GM23248 (cell line): ENCODE measurements at regions not wholly inside any gene's neighbourhood (a gene's known extent, or its start where the extent isn't known, plus 50 kb on each side); places are given as distances from the start of the nearest gene placed in this dataset.

Experiments used
- DNase-seq: peaks from one replicate; pipeline ENCODE4 v3.0.0-alpha.2; 2015
- H2AFZ ChIP-seq: fragments of 200-600 bp; sonication (generic); 2 replicates; pipeline ENCODE4 v1.6.1; 2016; ENCODE audit warnings: antibody characterized with exemption
- H3F3A ChIP-seq: fragments of 200-600 bp; sonication (generic); 2 replicates; pipeline ENCODE4 v1.6.1; 2016; ENCODE audit warnings: mild to moderate bottlenecking, antibody characterized with exemption, mixed run types; ENCODE audit not compliant: insufficient read depth
- H3K27ac ChIP-seq: fragments of 200-600 bp; sonication (generic); 2 replicates; pipeline ENCODE4 v1.5.1; 2016; ENCODE audit warnings: mild to moderate bottlenecking
- H3K27me3 ChIP-seq: fragments of 200-600 bp; sonication (generic); replicated peaks from 2 replicates; pipeline ENCODE4 v1.6.1; 2016; ENCODE audit warnings: mild to moderate bottlenecking; ENCODE audit not compliant: insufficient read depth
- H3K36me3 ChIP-seq: fragments of 200-600 bp; sonication (generic); 2 replicates; pipeline ENCODE4 v1.6.1; 2016; ENCODE audit warnings: low read depth, mild to moderate bottlenecking
- H3K4me1 ChIP-seq: fragments of 200-600 bp; sonication (generic); 2 replicates; pipeline ENCODE4 v1.6.1; 2016; ENCODE audit warnings: mild to moderate bottlenecking; ENCODE audit not compliant: insufficient read depth
- H3K4me2 ChIP-seq: fragments of 200-600 bp; sonication (generic); one replicate; pipeline ENCODE4 v1.6.1; 2016; ENCODE audit warnings: mild to moderate bottlenecking; ENCODE audit not compliant: unreplicated experiment
- H3K4me3 ChIP-seq: fragments of 200-600 bp; sonication (generic); 2 replicates; pipeline ENCODE4 v1.5.1; 2016; ENCODE audit warnings: mild to moderate bottlenecking
- H3K79me2 ChIP-seq: fragments of 200-600 bp; sonication (generic); 2 replicates; pipeline ENCODE4 v1.6.1; 2016; ENCODE audit warnings: mild to moderate bottlenecking; ENCODE audit not compliant: insufficient read depth
- H3K9ac ChIP-seq: fragments of 200-600 bp; sonication (generic); 2 replicates; pipeline ENCODE4 v1.6.1; 2016; ENCODE audit warnings: mild to moderate bottlenecking
- H3K9me2 ChIP-seq: fragments of 200-600 bp; sonication (generic); 2 replicates; pipeline ENCODE4 v1.6.1; 2016; ENCODE audit warnings: mixed run types, mild to moderate bottlenecking, moderate library complexity; ENCODE audit not compliant: insufficient read depth
- H3K9me3 ChIP-seq: fragments of 200-600 bp; sonication (generic); one replicate; pipeline ENCODE4 v1.6.1; 2017; ENCODE audit warnings: low read depth
- H4K20me1 ChIP-seq: fragments of 200-600 bp; sonication (generic); 2 replicates; pipeline ENCODE4 v1.6.0; 2016; ENCODE audit not compliant: insufficient read depth
- EZH2 ChIP-seq: fragments of 200-600 bp; sonication (generic); IDR thresholded peaks from 2 replicates; pipeline ENCODE4 v1.6.1; 2018; ENCODE audit warnings: antibody characterized with exemption, mild to moderate bottlenecking; ENCODE audit not compliant: insufficient read depth, poor library complexity, severe bottlenecking
- EZH2phosphoT487 ChIP-seq: fragments of 200-600 bp; sonication (generic); IDR thresholded peaks from 2 replicates; pipeline ENCODE4 v1.6.1; 2018; ENCODE audit warnings: antibody characterized with exemption, moderate library complexity, mild to moderate bottlenecking, low read depth; ENCODE audit not compliant: insufficient read depth
- WGBS, 2 experiments: methylation state at CpG; one replicate each; pipeline ENCODE4 v1.1.6; 2015 to 2017; ENCODE audit warnings: low lambda C conversion rate in 2 of 2, low coverage in 1 of 2; ENCODE audit errors: missing lambda C conversion rate in 2 of 2; 5-methylcytosine and 5-hydroxymethylcytosine counted together
- in situ Hi-C: fragments of 300-500 bp; cut with MboI; formaldehyde crosslinking; loops from 2 replicates; pipeline ENCODE4 v1.15.0; 2020

DNA sequence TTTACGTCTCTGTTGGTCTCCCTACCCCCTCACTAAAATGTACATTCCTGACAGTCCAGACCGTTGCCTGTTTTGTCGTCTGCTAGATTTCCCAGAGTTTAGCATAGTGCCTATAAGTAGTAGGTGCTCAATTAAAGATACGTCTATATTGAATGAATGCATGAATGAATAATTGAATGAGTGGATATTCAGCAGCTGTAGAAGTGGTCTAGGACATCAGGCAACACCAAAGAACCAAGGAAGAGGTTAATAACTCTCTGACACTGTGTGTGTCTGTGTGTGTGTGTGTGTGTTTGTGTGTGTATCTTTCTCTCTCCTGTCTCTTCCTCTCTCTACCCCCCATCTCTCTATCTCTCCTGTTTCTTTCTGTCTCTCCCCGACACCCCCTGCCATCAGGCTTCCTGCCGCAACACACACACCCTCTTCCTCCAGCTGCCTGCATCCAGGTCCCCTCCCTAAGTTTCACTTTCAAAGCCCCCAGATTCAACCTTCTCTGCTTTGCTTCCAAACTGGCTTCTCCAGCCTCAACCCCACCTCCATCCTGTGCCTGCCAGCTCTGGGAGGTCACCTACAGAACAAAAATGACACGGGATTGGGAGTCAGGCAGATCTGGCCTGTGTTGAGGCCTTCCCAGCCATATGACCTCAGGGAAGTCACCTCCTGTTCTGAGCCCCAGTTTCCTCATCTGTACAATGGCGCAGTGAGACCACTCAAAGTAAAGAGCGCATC, 119.9 kb upstream of the NCOR2 start:
- Histone ChIP-seq H2AFZ (no peak overlapping the region), H3K9me2 (no peaks in the 10 kb centered on the region), H3K27ac (no peak overlapping the region), H3K4me1 (peaks cover 27% of the 10 kb centered on the region), H4K20me1 (no peaks in the 10 kb centered on the region), H3K27me3 (no peaks in the 10 kb centered on the region), H3F3A (peaks cover 33% of the 10 kb centered on the region), H3K4me3 (no peak overlapping the region), H3K36me3 (no peaks in the 10 kb centered on the region), H3K79me2 (no peaks in the 10 kb centered on the region), H3K9ac (no peak overlapping the region), H3K9me3 (no peaks in the 10 kb centered on the region), H3K4me2 (no peak overlapping the region)
- WGBS, 2 experiments, result 88 to 91% methylated on average over 9 of the region's 9 CpGs
- in situ Hi-C loops, result no loop called here
- DNase-seq, result no peak
- TF ChIP-seq EZH2, result no peak
- no peak for TF ChIP-seq EZH2phosphoT487

DNA sequence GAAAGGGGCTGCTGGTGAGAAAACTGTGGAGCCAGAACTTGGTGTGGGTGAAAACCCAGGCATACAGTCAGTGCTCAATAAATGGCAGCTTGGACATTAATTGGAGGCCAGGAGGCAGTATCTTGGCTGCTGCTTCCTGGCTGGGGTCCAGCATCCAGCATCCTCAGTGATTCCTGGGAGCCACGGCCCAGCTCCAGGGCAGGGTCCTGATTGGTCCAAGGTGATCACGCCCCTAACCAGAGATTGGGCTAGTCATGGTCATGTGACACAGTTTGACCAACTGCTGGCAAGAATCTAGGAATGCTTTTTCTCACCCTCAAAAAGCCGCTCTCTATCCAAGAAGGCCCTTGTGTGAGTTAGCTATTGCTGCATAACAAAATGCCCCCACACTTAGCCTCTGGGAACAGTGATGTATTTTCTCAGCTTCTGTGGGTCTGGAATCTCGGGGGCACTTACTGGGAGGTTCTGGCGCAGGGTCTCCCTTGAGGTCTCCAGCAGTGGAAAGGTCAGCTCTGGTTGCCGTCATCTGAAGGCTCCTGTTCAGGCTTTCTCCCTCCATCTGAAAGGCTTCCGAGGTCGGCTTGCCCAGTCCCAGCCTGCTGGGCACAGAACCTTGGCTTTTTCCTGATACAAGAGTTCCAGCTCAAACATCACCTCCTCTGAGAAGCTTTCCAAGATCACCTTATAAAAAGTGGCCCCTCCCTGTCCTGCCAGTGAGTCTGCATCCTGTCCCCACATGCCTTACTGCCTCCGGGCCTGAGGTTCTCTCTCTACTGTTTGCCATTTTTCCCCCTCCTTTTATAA, 119.2 kb upstream of the NCOR2 start:
- no peak overlapping the region for H2AFZ ChIP-seq
- TF ChIP-seq EZH2, result no peak
- TF ChIP-seq EZH2phosphoT487, result no peak
- in situ Hi-C loops, result no loop called here
- WGBS, 2 experiments, result 97 to 98% methylated on average over 9 of the region's 9 CpGs
- H3K9ac ChIP-seq, result peak overlapping the region; percentile 71; the same call in 1 of the 2 replicates
- no peaks in the 10 kb centered on the region for H3K27me3 ChIP-seq
- H3K9me2 ChIP-seq, result no peaks in the 10 kb centered on the region
- peak; percentile 46 for DNase-seq
- H3K4me3 ChIP-seq, result 0 out of 2 replicates have a peak overlapping the region, but pooled peaks have one; percentile 64
- peak overlapping the region; percentile 86 for H3K4me2 ChIP-seq
- H3F3A ChIP-seq, result peaks cover 37% of the 10 kb centered on the region
- H3K79me2 ChIP-seq, result no peaks in the 10 kb centered on the region
- H3K9me3 ChIP-seq, result no peaks in the 10 kb centered on the region
- H3K27ac ChIP-seq, result peak overlapping the region; percentile 81
- H3K4me1 ChIP-seq, result peaks cover 35% of the 10 kb centered on the region
- H4K20me1 ChIP-seq, result no peaks in the 10 kb centered on the region
- no peaks in the 10 kb centered on the region for H3K36me3 ChIP-seq

DNA sequence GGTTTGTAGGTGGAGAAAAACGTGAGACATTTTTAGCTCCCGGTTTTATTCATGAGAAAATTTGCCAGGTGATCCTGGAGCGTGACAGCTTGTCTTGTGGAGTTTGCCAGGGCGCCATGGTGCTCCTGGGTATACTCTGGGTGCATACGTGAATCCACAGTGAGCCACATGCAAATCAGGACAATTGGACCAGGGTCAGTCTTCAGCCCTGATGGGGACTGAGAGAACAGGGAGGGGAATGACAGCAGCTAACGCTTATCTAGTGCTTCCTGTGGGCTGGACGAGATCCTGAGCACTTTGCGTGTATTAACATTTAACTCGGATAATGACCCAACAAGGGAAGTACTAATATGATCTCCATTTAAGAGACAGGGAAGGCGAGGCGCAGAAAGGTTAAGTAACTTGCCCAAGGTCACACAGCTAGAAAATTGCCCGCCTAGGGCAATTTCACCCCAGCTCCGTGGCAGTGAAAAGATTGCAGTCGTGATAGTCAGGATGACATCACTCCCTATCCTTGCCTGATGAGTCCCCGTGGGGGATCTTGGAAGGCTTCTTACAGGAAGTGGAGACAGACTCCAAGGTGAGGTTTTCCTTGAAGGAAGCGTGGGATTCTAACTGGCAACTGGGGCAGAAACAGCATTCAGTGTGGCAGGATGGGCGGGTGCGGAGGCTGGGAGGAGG, 118.4 kb upstream of the NCOR2 start:
- H3K27me3 ChIP-seq, result no peaks in the 10 kb centered on the region
- WGBS, 2 experiments, result 25 to 33% methylated on average over 18 of the region's 18 CpGs
- H3K9ac ChIP-seq, result peak overlapping the region; percentile 71
- no peaks in the 10 kb centered on the region for H3K9me2 ChIP-seq
- peak; percentile 89 for DNase-seq
- H3K4me2 ChIP-seq, result peak overlapping the region; percentile 86
- peaks cover 38% of the 10 kb centered on the region for H3F3A ChIP-seq
- H4K20me1 ChIP-seq, result no peaks in the 10 kb centered on the region
- no peaks in the 10 kb centered on the region for H3K9me3 ChIP-seq
- in situ Hi-C loops, result no loop called here
- peaks cover 40% of the 10 kb centered on the region for H3K4me1 ChIP-seq
- peak overlapping the region; percentile 64 for H3K4me3 ChIP-seq
- TF ChIP-seq EZH2 (no peak), EZH2phosphoT487 (no peak)
- H3K79me2 ChIP-seq, result no peaks in the 10 kb centered on the region
- peak overlapping the region; percentile 45 for H2AFZ ChIP-seq
- H3K36me3 ChIP-seq, result no peaks in the 10 kb centered on the region
- H3K27ac ChIP-seq, result peak overlapping the region; percentile 81

DNA sequence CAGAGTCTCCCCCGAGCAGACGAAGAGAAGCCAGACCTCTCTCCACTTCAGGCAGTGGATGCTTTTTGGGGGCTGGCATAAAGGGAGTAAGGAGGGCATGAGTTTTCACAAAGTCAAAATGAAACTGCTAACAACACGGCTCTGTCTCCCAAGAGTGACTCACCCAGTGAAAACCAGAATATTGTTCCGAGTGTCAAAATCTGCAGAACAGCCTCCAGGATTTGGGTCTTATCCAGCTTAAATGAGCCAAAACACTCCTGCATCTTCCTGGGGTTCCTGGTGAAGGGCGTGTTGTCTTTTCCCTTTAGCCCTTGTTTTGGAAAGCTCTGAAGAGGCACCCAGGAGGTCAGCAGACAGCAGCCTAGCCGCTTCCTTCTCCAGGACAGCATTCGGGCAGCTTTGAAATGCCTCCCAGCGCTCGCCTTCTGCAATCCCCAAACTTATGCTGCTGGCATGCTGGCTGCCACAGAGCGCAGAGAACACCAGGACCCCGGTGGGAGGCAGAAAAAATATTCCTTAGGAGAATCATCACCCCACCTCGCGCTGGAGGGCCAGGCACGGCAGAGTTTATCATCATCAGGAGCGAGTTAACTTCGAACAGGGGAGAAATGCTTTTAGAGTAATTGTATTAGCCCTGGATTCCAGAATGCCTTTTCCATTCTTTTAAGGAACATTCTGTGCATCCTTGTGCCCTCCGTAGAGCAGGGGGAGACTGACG, 117.7 kb upstream of the NCOR2 start:
- Histone ChIP-seq H3K27ac (peak overlapping the region; percentile 81), H3K4me1 (peaks cover 42% of the 10 kb centered on the region), H3K9me3 (no peaks in the 10 kb centered on the region), H2AFZ (peak overlapping the region; percentile 45), H3K9me2 (no peaks in the 10 kb centered on the region), H3K9ac (peak overlapping the region; percentile 71), H3K79me2 (no peaks in the 10 kb centered on the region), H3K27me3 (no peaks in the 10 kb centered on the region), H3K4me3 (peak overlapping the region; percentile 64), H3K36me3 (no peaks in the 10 kb centered on the region), H4K20me1 (no peaks in the 10 kb centered on the region), H3K4me2 (peak overlapping the region; percentile 86), H3F3A (peaks cover 38% of the 10 kb centered on the region)
- no peak for TF ChIP-seq EZH2
- no peak for TF ChIP-seq EZH2phosphoT487
- peak; percentile 86 for DNase-seq
- 5% methylated on average over 18 of the region's 18 CpGs for WGBS, 2 experiments
- in situ Hi-C loops, result no loop called here
